ENCODE measurements at regions not wholly inside any gene's neighbourhood (a gene's known extent, or its start where the extent isn't known, plus 50 kb on each side); places are given as distances from the start of the nearest gene placed in this dataset.

DNA sequence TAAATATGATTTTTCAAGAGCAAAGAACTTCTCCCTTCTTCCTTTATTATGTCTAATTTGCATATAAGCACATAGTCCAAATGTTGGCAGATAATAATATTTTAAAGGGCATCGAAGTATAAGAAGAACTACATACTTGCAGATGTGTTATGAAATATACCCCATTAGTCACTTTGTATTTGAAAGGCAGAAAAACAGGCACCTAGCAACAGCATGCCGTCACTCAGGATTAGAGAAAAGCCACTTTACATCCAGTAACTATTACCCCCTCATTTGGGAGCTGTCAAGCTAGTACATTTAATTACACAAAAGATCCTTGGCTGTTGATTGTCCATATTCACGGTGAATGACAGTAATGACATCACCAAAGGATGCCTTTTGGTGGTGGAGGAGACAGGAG is 99.3 kb upstream of the ARMC2 start:
- Histone ChIP-seq H3K9me2 (ENCODE audit: low read depth, low read length) (no peaks in the 10 kb centered on the region), H3F3A (ENCODE audit: insufficient read depth, low read length) (no peaks in the 10 kb centered on the region), H3K4me3 (ENCODE audit: low read depth, low read length, poor library complexity, severe bottlenecking) (no peak overlapping the region), H3K79me2 (ENCODE audit: insufficient read depth, low read length) (no peaks in the 10 kb centered on the region), H3K9me3 (ENCODE audit: low read length) (no peaks in the 10 kb centered on the region), H2AFZ (ENCODE audit: low read length) (no peak overlapping the region), H3K36me3 (ENCODE audit: insufficient read depth, low read length) (no peaks in the 10 kb centered on the region), H3K4me1 (ENCODE audit: insufficient read depth, low read length, severe bottlenecking) (no peaks in the 10 kb centered on the region), H3K27me3 (ENCODE audit: insufficient read depth, low read length) (0 out of 2 replicates have a peak, but pooled peaks cover 4% of the 10 kb centered on the region), H3K9ac (ENCODE audit: low read length) (no peak overlapping the region), H4K20me1 (ENCODE audit: insufficient read depth, low read length) (no peaks in the 10 kb centered on the region), H3K27ac (ENCODE audit: low read depth, low read length, poor library complexity, severe bottlenecking) (no peak overlapping the region), H3K4me2 (ENCODE audit: low read length) (no peak overlapping the region)
- TF ChIP-seq, protein P1, sequence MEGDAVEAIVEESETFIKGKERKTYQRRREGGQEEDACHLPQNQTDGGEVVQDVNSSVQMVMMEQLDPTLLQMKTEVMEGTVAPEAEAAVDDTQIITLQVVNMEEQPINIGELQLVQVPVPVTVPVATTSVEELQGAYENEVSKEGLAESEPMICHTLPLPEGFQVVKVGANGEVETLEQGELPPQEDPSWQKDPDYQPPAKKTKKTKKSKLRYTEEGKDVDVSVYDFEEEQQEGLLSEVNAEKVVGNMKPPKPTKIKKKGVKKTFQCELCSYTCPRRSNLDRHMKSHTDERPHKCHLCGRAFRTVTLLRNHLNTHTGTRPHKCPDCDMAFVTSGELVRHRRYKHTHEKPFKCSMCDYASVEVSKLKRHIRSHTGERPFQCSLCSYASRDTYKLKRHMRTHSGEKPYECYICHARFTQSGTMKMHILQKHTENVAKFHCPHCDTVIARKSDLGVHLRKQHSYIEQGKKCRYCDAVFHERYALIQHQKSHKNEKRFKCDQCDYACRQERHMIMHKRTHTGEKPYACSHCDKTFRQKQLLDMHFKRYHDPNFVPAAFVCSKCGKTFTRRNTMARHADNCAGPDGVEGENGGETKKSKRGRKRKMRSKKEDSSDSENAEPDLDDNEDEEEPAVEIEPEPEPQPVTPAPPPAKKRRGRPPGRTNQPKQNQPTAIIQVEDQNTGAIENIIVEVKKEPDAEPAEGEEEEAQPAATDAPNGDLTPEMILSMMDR (IDR thresholded peaks at IDR 0.05; ENCODE audit: low read length), result no peak
- TF ChIP-seq EZH2 (IDR thresholded peaks at IDR 0.05; ENCODE audit: borderline replicate concordance, low read length), result no peak

DNA sequence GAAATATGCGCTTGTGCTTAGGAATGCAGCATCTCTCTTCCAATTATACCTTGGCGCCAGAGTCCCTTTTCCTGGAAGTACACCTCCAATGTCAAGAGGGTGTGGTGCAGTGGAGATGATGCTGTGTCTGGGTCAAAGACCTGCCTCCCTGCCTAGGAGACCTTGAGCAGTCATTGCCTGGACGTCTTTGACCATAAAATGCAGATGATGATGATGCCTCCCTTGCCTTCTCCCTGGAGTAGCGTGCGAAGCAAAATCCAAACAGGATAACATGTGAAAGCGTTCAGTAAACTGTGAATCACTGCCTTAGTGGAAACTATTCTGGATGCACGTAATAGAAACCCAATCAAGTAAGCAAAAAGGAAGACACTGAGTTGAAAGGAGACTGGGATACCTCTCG is 97.4 kb upstream of the ARMC2 start:
- TF ChIP-seq, protein P1 (IDR thresholded peaks at IDR 0.05; ENCODE audit: low read length), result no peak
- Histone ChIP-seq H3K4me3 (ENCODE audit: low read depth, low read length, poor library complexity, severe bottlenecking) (no peak overlapping the region), H3K27ac (ENCODE audit: low read depth, low read length, poor library complexity, severe bottlenecking) (no peak overlapping the region), H3K36me3 (ENCODE audit: insufficient read depth, low read length) (no peaks in the 10 kb centered on the region), H4K20me1 (ENCODE audit: insufficient read depth, low read length) (no peaks in the 10 kb centered on the region), H3K9ac (ENCODE audit: low read length) (no peak overlapping the region), H2AFZ (ENCODE audit: low read length) (no peak overlapping the region), H3K9me3 (ENCODE audit: low read length) (no peaks in the 10 kb centered on the region), H3K4me2 (ENCODE audit: low read length) (no peak overlapping the region), H3K27me3 (ENCODE audit: insufficient read depth, low read length) (0 out of 2 replicates have a peak, but pooled peaks cover 4% of the 10 kb centered on the region), H3F3A (ENCODE audit: insufficient read depth, low read length) (no peaks in the 10 kb centered on the region), H3K4me1 (ENCODE audit: insufficient read depth, low read length, severe bottlenecking) (no peaks in the 10 kb centered on the region), H3K79me2 (ENCODE audit: insufficient read depth, low read length) (no peaks in the 10 kb centered on the region), H3K9me2 (ENCODE audit: low read depth, low read length) (no peaks in the 10 kb centered on the region)

DNA sequence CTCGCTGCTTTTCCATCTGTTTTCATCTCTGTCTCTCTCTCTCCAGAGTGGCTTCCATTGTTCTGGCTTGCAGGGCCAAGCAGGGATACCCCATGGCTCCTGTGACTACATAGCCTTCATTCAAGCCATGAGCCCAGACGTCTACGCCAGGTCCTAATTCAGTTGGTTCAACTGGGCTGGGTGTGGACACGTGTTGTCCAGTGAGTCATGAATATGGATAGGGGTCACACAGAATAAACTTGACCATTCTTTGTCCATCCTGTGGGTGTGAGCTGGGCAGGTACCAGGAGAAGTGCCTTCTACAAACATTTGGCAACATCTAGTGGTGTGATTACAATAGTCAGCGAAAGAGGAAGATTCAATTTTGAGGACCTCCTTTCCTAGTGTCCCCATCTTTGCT is 96.9 kb upstream of the ARMC2 start:
- Histone ChIP-seq H3K27me3 (ENCODE audit: insufficient read depth, low read length) (0 out of 2 replicates have a peak, but pooled peaks cover 4% of the 10 kb centered on the region), H3K9ac (ENCODE audit: low read length) (no peak overlapping the region), H3K27ac (ENCODE audit: low read depth, low read length, poor library complexity, severe bottlenecking) (no peak overlapping the region), H3K79me2 (ENCODE audit: insufficient read depth, low read length) (no peaks in the 10 kb centered on the region), H3F3A (ENCODE audit: insufficient read depth, low read length) (no peaks in the 10 kb centered on the region), H4K20me1 (ENCODE audit: insufficient read depth, low read length) (no peaks in the 10 kb centered on the region), H3K9me2 (ENCODE audit: low read depth, low read length) (no peaks in the 10 kb centered on the region), H3K36me3 (ENCODE audit: insufficient read depth, low read length) (no peaks in the 10 kb centered on the region), H3K4me2 (ENCODE audit: low read length) (no peak overlapping the region), H3K4me1 (ENCODE audit: insufficient read depth, low read length, severe bottlenecking) (no peaks in the 10 kb centered on the region), H3K9me3 (ENCODE audit: low read length) (no peaks in the 10 kb centered on the region), H3K4me3 (ENCODE audit: low read depth, low read length, poor library complexity, severe bottlenecking) (no peak overlapping the region), H2AFZ (ENCODE audit: low read length) (no peak overlapping the region)
- TF ChIP-seq, protein P1 (IDR thresholded peaks at IDR 0.05; ENCODE audit: low read length), result no peak
- no peak for TF ChIP-seq EZH2 (IDR thresholded peaks at IDR 0.05; ENCODE audit: borderline replicate concordance, low read length)

Data from OCI-LY1 (cell line).